ENCODE measurements at regions not wholly inside any gene's neighbourhood (a gene's known extent, or its start where the extent isn't known, plus 50 kb on each side); places are given as distances from the start of the nearest gene placed in this dataset.

DNA sequence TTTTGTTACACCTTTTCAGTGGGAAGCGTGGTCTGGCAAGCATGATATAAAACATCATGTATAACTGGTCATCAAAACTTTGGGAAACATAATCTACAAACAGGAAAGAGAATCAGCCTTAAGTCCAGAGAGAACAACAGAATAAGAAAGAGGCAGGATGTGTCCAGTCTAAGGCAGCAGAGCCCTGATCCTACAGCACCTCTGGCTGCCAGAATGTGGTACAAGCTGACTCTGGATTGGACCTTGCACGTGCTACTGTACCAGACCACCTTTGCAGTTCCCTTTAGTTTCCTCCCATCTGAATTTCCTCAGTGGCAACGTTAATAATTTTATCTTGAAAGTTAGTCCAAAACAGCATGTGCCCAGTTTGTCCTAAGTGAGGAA lies 824.6 kb upstream of the IGFBP3 start:
- no peak overlapping the region for H3K4me3 ChIP-seq (ENCODE audit: low read depth, low read length)
- TF ChIP-seq, protein P1, sequence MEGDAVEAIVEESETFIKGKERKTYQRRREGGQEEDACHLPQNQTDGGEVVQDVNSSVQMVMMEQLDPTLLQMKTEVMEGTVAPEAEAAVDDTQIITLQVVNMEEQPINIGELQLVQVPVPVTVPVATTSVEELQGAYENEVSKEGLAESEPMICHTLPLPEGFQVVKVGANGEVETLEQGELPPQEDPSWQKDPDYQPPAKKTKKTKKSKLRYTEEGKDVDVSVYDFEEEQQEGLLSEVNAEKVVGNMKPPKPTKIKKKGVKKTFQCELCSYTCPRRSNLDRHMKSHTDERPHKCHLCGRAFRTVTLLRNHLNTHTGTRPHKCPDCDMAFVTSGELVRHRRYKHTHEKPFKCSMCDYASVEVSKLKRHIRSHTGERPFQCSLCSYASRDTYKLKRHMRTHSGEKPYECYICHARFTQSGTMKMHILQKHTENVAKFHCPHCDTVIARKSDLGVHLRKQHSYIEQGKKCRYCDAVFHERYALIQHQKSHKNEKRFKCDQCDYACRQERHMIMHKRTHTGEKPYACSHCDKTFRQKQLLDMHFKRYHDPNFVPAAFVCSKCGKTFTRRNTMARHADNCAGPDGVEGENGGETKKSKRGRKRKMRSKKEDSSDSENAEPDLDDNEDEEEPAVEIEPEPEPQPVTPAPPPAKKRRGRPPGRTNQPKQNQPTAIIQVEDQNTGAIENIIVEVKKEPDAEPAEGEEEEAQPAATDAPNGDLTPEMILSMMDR (IDR thresholded peaks at IDR 0.05; ENCODE audit: low read depth, low read length, missing control alignments), result no peak
- no peak for DNase-seq (ENCODE audit: low read depth)

- DNase-seq (ENCODE audit: low read depth), result no peak
- TF ChIP-seq, protein P1 (IDR thresholded peaks at IDR 0.05; ENCODE audit: low read depth, low read length, missing control alignments), result no peak
- H3K4me3 ChIP-seq (ENCODE audit: low read depth, low read length), result no peak overlapping the region
These were observed 824.1 kb upstream of the IGFBP3 start for GRCh38 chr7:46744957-46745706.

GRCh38 chr7:46742601-46743000 lies 821.5 kb upstream of the IGFBP3 start:
- DNase-seq (ENCODE audit: low read depth), result no peak
- TF ChIP-seq, protein P1 (IDR thresholded peaks at IDR 0.05; ENCODE audit: low read depth, low read length, missing control alignments), result no peak
- H3K4me3 ChIP-seq (ENCODE audit: low read depth, low read length), result no peak overlapping the region

DNA sequence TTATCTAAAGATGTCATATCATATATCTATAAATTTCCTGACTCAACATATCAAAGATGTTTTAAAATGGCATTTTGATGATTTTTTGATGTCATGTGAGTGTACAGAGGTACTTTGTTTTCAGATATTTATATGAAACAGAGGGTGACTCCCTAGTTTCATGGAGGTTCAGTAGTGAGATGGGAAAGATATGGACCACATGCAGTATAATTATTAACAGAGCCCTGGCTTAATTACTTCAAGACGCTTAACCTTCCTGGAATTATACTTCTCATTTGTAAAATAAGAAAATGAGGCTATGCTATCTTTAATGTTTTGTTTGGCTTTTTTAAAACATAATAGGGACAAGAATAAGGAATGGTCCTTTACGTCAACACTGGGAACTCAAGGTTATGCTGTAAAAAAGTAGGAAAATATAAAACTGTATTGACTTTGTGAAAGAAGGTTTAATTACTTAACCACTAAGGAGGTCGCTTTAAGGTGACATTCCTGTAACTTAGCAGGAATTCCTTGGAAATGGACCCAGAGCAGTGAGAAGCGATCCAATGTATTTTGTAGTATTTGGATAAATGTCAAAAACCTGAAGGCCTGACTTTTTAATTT lies 821.0 kb upstream of the IGFBP3 start:
- no peak for DNase-seq (ENCODE audit: low read depth)
- H3K4me3 ChIP-seq (ENCODE audit: low read depth, low read length), result no peak overlapping the region
- TF ChIP-seq, protein P1 (IDR thresholded peaks at IDR 0.05; ENCODE audit: low read depth, low read length, missing control alignments), result no peak

- DNase-seq (ENCODE audit: low read depth), result no peak
- H3K4me3 ChIP-seq (ENCODE audit: low read depth, low read length), result no peak overlapping the region
- TF ChIP-seq, protein P1 (IDR thresholded peaks at IDR 0.05; ENCODE audit: low read depth, low read length, missing control alignments), result no peak
These were observed 820.1 kb upstream of the IGFBP3 start for GRCh38 chr7:46741181-46741580.

- DNase-seq (ENCODE audit: low read depth), result no peak
- TF ChIP-seq, protein P1 (IDR thresholded peaks at IDR 0.05; ENCODE audit: low read depth, low read length, missing control alignments), result no peak
- H3K4me3 ChIP-seq (ENCODE audit: low read depth, low read length), result no peak overlapping the region
These were observed 818.6 kb upstream of the IGFBP3 start for GRCh38 chr7:46739518-46740234.
